Lower leg skin (tissue), 4 donors: ENCODE measurements at regions not wholly inside any gene's neighbourhood (a gene's known extent, or its start where the extent isn't known, plus 50 kb on each side); places are given as distances from the start of the nearest gene placed in this dataset.
"Not testable (repeated sequence)": the region's sequence is repeated elsewhere in the genome, so short reads cannot be mapped to it uniquely, and the experiment has no call there.

Source experiments
- DNase-seq, 2 donors: peaks; one replicate each; pipeline ENCODE4 v3.0.0-alpha.2; 2019; ENCODE audit warnings: low spot score in 2 of 2
- H3K4me3 ChIP-seq: fragments of 200-600 bp; sonication (generic); 2 replicates; pipeline ENCODE4 v1.5.1; 2017; ENCODE audit warnings: mild to moderate bottlenecking, low read depth; ENCODE audit not compliant: poor library complexity, severe bottlenecking
- POLR2A ChIP-seq, 2 donors: fragments of 450-650 bp; IDR thresholded peaks; one replicate each; pipeline ENCODE4 v1.6.1; 2016 to 2017; ENCODE audit warnings: antibody characterized with exemption in 2 of 2, mild to moderate bottlenecking in 1 of 2, moderate library complexity in 1 of 2
- WGBS, 2 donors: methylation state at CpG; one replicate each; pipeline ENCODE4 v1.1.5; 2018; 5-methylcytosine and 5-hydroxymethylcytosine counted together
- intact Hi-C: fragments of 100-400 bp; cut with DNase I; formaldehyde crosslinking; loops from one replicate; pipeline ENCODE4 v1.15.0; 2023; ENCODE audit warnings: low total_unique reads
- TF ChIP-seq, protein P1 (sequence below), 3 donors: fragments of 450-650 bp; IDR thresholded peaks; one replicate each; pipeline ENCODE4 v1.5.1; 2016; ENCODE audit warnings: antibody characterized with exemption in 3 of 3, mild to moderate bottlenecking in 3 of 3, moderate library complexity in 2 of 3

DNA sequence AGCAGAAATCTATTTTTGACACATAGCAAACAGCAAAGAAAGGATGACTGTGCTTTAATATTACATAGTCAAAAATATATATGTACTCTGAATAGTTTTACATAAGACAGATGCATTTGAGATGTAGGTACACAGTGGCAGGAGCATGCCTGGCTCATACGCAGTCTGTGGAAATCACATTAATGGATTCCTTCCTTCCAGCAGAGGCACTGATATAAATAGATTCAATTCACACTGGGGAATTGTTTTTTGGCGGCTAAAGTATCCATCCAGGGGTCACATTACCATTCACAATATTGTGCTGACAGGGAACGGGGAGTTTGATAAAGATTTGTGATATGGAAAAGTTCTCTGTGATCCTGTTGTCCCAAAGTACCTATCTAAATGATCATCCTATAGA lies 72.5 kb upstream of the AGR3 start:
- TF ChIP-seq, protein P1, sequence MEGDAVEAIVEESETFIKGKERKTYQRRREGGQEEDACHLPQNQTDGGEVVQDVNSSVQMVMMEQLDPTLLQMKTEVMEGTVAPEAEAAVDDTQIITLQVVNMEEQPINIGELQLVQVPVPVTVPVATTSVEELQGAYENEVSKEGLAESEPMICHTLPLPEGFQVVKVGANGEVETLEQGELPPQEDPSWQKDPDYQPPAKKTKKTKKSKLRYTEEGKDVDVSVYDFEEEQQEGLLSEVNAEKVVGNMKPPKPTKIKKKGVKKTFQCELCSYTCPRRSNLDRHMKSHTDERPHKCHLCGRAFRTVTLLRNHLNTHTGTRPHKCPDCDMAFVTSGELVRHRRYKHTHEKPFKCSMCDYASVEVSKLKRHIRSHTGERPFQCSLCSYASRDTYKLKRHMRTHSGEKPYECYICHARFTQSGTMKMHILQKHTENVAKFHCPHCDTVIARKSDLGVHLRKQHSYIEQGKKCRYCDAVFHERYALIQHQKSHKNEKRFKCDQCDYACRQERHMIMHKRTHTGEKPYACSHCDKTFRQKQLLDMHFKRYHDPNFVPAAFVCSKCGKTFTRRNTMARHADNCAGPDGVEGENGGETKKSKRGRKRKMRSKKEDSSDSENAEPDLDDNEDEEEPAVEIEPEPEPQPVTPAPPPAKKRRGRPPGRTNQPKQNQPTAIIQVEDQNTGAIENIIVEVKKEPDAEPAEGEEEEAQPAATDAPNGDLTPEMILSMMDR (IDR thresholded peaks at IDR 0.05): no peak
- TF ChIP-seq POLR2A (IDR thresholded peaks at IDR 0.05): no peak
- WGBS, 2 donors: 67 to 72% methylated on average over 3 of the region's 3 CpGs
- no peak for DNase-seq
- intact Hi-C loops: no loop called here
- no peak overlapping the region for H3K4me3 ChIP-seq

DNA sequence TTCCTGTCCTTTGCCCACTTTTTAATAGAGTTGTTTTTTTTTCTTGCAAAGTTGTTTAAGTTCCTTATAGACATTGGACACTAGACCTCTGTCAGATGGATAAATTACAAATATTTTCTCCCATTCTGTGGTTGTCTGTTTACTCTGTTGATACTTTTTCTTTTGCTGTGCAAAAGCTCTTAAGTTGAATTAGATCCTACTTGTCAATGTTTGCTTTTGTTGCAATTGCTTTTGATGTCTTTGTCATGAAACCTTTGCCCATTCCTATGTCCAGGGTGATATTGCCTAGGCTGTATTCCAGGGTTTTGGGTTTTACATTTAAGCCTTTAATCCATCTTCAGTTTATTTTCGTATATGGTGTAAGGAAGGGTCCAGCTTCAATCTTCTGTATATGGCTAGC lies 76.9 kb upstream of the AGR3 start:
- WGBS, 2 donors: 88 to 95% methylated on average over 1 of the region's 1 CpG
- intact Hi-C loops: no loop called here

GRCh38 chr7:16960337-16960965 lies 78.7 kb upstream of the AGR3 start:
- no peak for DNase-seq
- no peak for TF ChIP-seq POLR2A (IDR thresholded peaks at IDR 0.05)
- TF ChIP-seq, protein P1 (IDR thresholded peaks at IDR 0.05): no peak
- H3K4me3 ChIP-seq: no peak overlapping the region
- intact Hi-C loops: no loop called here
- WGBS, 2 donors: 73 to 74% methylated on average over 1 of the region's 1 CpG

More for the DNA sequence above, 76.9 kb upstream of the AGR3 start:
- TF ChIP-seq POLR2A (IDR thresholded peaks at IDR 0.05): no peak
- TF ChIP-seq, protein P1 (IDR thresholded peaks at IDR 0.05): no peak
- no peak overlapping the region for H3K4me3 ChIP-seq
- DNase-seq: no peak

GRCh38 chr7:16961641-16962040 lies 79.9 kb upstream of the AGR3 start:
- DNase-seq: no peak
- H3K4me3 ChIP-seq: no peak overlapping the region
- TF ChIP-seq, protein P1 (IDR thresholded peaks at IDR 0.05): no peak
- no peak for TF ChIP-seq POLR2A (IDR thresholded peaks at IDR 0.05)
- intact Hi-C loops: no loop called here
- 59 to 66% methylated on average over 2 of the region's 2 CpGs for WGBS, 2 donors

GRCh38 chr7:16963044-16963443 lies 81.3 kb upstream of the AGR3 start:
- TF ChIP-seq, protein P1 (IDR thresholded peaks at IDR 0.05): no peak
- TF ChIP-seq POLR2A (IDR thresholded peaks at IDR 0.05): no peak
- no peak overlapping the region for H3K4me3 ChIP-seq
- 90 to 91% methylated on average over 5 of the region's 5 CpGs for WGBS, 2 donors
- no peak for DNase-seq
- intact Hi-C loops: no loop called here

GRCh38 chr7:16965697-16966096 lies 83.9 kb upstream of the AGR3 start:
- WGBS, 2 donors: 91 to 95% methylated on average over 8 of the region's 8 CpGs
- H3K4me3 ChIP-seq, DNase-seq, intact Hi-C loops: not testable (repeated sequence)
